AG20443 (cell line): ENCODE measurements at regions not wholly inside any gene's neighbourhood (a gene's known extent, or its start where the extent isn't known, plus 50 kb on each side); places are given as distances from the start of the nearest gene placed in this dataset.
"Not testable (repeated sequence)": the region's sequence is repeated elsewhere in the genome, so short reads cannot be mapped to it uniquely, and the experiment has no call there.

Source experiments
- DNase-seq: peaks from one replicate; pipeline ENCODE4 v3.0.0; 2012; ENCODE audit warnings: low spot score, mixed read lengths

DNA sequence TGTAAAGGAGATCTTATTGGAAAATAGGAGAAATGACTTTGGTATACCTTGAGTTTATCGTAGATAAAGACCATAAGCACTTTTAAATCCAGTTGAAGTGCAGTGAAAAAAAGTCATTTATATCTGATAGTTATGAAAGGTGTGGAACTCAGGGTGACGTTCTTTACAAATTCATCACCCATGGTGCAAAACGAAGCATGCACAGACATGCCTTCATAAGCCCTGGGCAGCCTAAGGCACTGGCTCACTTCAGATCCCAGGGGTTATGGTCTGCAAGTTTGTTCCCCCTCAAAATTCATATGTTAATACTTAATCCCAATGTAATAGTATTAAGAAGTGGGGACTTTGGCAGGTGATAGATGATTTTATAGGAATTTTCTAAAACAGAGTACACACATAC lies 1216.4 kb upstream of the USP15 start:
- no peak for DNase-seq

DNA sequence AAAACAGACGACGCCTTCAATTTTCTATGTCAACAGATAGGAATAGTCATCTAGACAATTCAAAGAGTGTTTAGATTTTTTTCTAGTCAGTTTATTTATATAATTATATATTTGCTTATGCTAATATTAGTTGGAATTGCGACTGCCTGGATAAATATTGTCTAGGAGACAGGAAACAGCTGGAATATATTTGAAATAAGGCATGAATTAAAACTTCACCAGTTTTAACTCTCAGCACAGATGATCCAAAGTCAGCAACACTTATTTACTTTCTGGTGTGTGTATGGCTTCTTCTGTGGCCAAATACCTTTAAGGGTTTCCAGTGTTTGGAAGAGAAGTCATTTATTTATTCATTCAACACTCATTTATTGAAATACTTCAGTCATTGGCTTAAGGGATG lies 1215.4 kb upstream of the USP15 start:
- no peak for DNase-seq

DNA sequence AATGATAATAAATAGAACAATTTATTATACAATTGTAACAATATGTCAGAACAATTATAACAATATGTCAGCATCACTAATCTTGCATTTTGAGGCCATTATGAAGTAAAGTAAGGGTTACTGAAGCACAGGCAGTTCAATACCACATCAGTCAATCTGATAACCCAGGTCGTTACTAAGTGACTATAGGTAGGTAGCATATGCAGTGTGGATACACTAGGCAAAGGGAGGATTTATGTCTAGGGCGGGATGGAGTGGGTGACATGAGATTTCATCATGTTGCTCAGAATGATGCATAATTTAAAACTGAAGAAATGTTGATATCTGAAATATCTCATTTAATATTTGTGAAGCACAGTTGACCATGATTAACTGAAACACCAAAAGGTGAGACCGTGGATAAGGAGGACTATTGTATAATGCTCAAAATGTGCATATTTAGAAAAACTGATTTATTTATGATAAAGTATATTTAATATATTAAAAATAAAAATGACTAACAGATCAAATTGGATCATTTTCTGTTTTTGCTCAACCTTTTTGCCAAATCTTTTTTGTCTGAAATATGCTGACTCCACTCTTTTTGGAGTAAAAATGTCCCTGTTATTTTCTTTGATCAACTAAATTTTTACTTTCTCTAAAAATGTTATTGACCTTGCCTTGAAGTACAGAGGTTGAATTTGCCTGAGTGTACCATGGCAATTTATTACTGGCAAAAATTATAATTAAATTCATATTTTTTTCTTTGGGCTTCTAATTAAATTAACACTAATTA lies 1189.4 kb upstream of the USP15 start:
- no peak for DNase-seq

DNA sequence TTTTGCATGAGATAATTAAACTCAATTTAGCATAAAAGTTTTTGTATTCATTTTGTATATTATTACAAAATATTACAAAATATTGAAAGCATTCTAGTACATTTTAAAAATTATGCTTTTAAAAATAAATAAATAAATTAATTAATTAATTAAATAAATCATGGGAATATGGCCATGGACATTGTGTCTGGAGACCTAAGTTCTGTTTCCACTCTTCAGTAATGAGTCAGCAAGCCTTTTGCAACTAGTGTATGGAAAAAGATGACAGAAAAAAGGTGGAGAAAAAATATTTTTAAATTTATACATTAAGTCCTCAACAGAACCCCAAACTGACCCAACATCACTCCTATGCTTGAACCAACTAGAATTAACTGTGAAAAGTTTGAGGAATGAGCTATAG lies 1187.5 kb upstream of the USP15 start:
- DNase-seq = no peak

DNA sequence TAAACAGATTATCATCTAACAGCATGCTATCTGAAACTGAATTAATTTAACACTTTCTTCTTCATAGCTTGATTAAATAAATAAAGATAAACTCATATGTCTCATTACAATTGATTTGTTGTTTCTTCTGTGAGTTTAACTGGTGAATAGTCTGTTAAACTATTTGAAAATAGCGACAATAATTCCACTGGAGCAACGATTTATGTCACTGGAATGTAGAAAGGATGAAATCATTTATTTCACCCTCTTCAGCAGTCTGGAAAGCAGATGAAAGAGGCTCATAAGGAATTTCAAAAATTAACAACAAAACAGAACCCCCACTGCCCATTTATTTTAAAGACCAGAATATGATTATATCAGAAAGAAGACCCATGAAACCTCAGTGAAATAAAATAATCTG lies 1165.1 kb upstream of the USP15 start:
- peak; percentile 7 for DNase-seq

DNA sequence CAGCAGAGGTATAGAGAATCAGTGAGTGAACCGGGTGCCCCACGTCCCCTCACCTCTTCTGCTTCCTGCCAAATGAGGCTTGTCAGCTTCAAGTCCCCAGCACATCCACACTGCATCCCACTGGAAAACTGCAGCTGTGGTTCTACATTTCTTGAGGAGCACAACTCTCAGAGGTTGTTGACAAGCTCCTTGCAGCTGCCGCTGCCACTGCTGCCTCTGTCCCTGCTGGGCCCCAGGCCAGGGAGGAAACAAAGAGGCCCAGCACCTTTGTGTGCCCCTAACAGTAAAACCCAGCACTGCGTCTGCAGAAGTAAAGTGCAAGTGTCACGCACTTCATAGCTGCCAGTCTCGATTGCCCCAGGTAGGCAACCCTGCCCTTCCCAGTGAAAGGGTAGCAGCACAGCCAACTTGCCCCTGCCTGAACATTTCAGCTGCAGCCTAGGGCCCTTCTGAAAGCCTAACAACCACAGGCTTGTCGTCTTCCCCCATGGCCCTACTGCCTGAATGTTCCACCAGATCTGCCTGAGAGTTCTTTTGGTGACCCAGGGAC lies 1162.1 kb upstream of the USP15 start:
- peak; percentile 2 for DNase-seq

DNA sequence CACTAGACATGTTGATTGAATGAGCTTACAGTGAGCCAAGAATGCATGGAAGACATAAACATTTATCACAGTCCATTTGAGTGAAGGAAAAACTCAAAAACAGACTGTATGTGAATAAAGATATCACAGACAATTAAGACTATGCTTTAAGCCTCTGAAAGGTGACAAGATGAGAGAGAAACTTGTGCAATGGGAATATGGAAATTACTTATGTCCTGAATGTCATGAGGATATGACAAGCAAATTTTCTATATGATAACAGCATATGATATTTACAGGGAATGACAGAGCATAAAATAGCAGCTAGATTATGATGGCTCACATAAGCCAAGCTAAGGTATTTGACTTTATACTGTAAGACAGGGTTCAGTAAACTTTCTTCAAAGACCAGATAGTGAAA lies 1153.1 kb upstream of the USP15 start:
- no peak for DNase-seq

DNA sequence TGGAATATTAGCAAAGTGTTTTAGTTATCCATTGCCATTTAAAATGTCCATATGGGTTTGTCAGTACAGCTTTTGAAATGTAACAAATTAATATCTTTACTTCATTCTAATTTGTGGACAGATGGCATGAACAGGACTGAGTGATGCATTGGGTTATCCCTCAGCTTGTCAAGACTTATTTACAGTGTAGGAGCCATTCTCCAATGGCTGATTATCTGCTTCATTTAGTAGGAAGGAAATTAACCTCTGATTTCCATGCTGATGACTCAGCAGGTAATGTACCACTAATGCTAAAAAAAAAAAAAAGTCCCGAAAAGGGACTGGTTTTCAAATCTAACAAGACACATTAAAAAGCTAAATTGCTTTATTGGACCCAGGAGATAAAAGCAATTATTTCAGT lies 1149.0 kb upstream of the USP15 start:
- no peak for DNase-seq

DNA sequence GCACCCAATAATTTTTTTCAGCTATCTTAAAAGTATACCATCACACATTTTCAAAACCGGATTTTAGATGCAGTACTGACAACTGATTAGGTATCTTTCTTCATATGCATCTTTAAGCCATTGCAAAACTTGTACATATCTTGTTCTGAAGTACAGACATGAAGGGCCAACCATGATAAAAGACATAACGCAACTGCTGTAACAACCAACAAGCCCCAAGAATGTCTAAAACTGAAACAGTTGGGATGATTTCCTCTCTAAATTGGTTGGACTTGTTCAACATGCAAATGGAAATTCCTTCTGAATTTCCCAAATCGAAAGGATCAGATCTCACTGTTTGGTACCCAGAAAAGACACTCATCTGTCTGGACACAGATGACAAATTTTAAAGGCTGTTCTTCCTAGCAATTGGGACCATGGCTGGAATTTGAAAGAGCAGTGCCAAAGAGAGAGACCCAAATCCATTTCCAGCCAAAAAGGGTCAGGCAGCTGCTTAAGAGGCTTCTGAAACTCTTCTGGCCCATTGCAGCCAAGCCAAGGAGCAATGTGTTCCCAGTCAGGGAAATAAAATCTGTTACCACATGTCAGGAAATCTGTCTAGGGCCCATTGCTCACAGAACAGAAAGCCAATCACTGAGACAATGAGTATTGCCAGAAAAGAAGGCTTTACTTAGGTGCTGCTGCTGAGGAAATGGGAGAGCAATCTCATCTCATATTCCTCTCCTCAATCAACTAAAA lies 1122.4 kb upstream of the USP15 start:
- DNase-seq = no peak

DNA sequence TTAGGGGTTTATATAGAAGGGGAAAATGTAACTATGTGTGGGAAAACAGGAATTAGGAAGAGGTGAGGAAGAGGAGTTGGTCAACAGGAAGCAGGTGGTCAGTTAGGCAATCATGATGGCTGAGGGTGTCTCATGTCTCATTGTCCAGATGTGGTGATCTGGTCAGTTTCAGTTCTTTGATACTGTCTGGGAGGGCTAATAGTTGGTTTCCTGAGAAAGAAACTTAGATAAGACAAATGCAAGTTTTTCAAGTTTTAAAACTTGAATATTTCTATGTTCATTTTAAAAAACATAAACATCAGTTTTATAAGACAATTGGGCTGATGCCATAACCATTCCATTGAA lies 1121.8 kb upstream of the USP15 start:
- DNase-seq = no peak

DNA sequence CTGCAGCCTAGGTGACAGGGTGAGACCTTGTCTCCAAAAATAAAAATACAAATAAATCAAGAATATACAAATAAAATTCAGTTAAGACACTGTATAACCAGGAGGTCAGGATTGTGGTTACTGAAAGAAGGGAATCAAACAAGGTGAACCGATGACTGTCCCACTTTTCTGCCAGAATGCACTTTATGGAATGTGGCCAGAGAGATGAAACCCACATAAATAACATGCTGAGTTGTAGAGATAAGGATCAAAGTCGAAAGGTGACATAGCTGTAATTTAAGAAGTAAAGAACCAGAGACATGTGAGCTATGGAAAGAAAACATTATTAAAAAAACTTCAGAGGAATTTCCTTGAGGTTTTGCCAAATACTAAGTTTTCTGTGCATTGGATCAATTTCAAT lies 1098.2 kb upstream of the USP15 start:
- DNase-seq = no peak

DNA sequence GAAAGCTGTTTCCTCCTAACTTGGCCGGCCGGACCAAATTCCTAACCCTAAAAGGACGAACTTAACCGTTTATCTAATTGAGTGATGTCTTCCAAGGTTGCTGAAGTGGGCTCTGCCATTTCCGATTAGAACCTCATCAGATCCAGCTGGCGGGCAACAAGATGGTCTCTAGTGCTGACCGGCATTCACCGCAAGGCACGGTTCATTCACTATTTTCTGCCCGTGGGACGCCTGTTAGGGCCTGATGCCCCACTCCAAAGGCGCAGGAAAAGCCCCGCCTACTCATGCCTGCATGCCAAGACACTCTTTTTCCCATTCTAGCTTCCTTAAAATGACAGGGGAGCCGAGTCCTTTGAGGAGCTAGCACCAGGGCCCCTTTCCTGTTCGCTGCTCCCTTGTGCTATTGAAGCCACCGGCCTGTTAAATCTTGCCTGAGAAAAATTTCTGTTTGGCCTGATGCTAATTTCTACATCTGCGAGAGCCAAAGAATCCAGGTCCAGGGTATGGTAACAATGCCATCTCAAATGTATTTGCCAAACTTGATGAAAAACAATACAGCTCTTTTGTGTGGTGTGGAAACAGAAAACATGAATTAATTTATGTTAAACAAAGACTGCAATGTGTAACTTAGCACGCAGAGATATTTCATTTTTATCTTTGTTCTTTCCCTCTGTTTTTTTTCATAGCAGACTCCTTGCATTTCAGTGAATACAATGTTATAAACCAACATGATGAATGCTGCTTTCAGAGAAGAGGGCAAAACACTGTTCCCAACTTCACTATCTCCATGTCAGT lies 1071.2 kb upstream of the USP15 start:
- DNase-seq = no peak

DNA sequence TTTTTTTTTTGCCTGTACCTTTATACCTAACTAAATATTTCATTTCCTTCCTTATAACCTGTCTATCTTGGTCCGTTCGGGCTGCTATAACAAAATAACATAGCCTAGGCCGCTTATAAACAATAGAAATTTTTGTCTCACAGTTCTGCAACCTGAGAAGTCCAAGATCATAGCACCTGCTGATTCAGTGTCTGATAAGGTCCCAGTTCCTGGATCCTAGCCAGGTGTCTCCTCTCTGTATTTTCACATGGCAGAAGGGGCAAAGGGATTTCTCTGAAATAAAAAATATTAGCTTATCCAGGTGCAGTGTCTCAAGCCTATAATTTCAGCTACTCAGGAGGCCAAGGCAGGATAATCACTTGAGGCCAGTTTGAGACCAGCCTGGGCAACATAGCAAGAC lies 1046.6 kb upstream of the USP15 start:
- DNase-seq = no peak

DNA sequence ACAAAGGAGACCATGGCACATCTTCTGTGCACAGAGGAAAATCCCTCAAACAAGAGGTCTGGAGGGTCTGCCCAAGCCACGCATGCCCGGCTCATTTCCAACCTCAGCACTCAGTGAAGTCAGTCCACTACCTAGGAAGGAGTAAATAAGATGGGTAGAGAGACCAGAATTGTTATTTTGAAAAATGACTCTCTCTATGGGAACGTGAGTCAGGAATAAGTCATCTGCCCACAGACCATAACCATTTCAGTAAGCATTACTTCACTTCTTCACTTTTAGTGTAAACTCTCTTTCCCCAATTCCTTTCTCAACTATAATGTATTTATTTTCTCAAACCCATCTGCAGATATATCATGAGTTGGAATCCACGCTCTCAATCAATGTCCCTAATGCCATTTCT lies 1039.9 kb upstream of the USP15 start:
- no peak for DNase-seq

DNA sequence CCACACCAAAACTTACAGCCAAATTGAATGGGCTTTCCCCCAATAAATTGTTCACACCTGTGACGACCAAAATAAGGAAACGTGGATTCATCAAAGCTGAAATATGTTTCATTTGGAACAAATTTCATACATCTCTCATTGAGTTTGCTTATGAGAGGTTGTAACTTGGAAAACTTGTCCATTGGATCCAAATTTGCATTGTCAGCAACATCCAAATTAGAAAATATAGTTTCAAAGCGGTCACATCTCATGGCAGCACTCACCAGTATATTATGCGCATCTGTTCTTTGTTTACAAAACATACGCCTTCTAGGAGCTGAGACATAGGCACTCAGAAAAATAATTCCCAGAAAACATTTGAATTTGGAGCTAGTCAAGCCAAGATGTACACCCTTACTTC lies 1028.2 kb upstream of the USP15 start:
- DNase-seq = no peak

DNA sequence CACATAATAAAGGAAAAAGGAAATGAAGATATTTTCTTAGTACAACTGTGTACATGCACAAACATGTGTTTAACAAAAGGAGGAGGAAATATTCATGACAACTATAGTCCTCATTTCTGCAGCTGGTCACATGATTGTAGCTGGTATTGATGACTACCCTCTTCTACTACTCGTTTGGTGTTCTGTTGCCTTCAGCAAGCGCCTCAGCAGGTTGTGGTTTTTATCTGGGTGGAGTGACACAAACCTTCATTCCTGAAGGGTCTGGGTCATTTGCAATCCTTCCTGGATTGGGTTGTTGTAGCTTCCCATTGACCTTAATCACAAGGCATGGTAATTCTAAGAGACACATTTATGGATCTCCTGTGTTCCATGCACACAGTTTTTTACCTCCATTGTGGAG lies 1009.9 kb upstream of the USP15 start:
- DNase-seq = no peak

DNA sequence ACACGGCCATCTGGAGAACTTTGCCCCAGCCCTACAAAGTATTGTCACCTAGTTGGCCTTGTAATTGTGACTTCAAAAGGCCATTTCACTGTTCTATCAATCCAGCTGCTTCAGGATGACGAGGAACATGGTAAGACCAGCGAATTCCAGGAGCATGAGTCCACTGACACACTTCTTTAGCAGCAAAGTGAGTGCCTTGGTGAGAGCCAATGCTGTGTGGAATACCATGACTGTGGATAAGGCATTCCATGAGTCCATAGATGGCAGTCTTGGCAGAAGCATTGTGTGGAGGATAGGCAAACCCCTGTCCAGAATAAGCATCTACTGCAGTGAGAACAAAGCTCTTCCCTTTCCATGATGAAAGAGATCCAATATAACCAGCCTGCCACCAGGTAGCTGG lies 1009.1 kb upstream of the USP15 start:
- no peak for DNase-seq

DNA sequence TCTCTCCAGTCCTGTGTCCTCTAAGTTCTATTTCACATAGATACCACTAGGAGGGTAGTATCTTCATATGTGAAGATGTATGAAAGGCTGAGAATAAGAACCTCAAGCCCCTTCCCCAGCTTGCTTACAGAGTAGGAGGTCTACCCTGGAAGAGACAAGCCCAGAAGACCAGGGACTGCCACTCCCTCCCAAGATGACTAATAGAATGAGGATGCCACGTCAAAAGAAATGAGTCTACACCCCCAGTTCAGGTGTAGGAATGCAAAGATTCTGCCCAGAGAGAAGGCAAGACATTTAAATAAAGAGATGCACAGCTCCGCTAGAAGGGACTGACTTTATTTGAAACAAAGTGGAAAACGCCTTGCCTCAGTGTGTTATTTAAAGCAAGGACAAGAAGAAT lies 1006.0 kb upstream of the USP15 start:
- no peak for DNase-seq

DNA sequence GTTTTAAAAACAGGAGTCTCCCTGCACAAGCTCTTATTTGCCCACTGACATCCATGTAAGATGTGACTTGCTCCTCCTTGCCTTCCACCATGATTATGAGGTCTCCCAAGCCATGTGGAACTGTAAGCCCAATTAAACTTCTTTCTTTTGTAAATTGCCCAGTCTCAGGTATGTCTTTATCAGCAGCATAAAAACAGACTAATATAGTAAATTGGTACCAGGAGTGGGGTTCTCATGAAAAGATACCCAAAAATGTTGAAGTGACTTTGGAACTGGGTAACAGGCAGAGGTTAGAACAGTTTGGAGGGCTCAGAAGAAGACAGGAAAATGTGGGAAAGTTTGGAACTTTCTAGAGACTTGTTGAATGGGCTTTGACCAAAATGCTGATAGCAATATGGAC lies 995.9 kb upstream of the USP15 start:
- not testable (repeated sequence) for DNase-seq

DNA sequence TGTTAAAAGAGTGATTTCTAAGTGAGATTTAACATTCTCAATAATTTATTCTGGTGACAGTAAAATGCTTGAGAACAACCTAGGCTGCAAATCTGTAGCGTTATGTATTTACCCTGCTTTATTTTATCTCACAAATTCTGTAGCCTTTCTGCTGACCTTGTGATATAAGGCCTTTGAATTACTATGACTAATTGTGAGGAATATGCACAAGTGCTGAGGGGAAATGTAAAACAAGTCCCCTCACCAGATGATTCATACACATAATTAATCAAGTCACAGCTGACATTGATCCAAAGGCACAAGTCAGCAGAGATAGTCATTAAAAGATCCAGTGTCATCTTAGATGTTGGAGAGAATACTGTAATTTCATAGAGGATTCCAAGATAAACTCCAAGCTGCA lies 992.7 kb upstream of the USP15 start:
- no peak for DNase-seq

DNA sequence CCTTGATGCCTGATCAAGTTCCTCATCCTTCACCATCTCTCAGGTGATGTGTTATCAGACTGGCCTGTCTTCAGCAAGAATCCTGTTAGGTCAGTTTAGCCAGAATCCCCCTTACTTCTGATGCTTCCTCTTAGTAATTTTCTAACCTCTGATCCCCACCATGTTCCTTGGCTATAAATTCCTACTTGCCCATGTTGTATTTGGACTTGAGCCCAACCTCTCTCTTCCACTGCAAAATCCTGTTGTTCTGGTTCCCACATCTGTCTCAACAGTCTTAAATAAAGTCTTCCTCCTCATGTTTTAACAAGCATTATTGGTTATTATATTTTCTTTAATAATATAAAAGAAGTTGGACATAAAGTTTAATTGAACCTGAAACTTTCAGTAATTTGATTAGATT lies 987.8 kb upstream of the USP15 start:
- DNase-seq = no peak

DNA sequence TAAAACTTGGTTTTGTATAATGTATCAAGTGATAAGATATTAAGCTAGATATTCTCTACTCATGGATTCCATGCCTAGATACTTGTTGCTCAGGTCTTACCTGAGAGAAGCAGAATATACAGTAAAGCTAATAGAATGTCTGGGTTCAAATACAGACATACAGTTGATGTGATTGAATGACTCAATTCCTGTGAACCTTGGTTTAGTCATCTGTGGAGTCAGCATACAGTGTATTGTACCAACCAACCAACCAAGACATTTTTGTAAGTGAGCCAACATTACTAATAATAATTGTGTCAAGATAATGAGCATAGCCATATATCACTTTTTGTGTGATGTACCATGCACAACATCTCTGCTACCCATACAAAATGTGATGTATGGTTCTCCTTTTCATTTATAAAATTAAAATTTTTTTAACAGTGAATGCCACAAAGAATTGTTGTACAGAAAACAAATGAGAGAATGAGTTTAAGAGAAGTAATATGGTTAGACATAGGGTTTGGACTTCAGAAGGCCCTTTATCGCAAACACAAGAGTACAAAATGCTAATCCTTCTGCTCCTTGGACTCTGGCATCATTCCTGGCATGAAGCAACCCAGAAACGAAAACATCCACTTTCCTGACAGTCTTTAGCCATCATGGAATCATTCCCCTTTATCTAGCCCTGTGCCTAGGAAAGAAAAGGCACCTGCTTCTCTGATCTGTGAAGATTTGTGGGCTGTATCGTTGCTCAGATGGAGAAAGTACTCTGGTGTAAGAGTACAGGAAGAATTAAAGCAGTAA lies 977.2 kb upstream of the USP15 start:
- no peak for DNase-seq
